ENCODE measurements at regions not wholly inside any gene's neighbourhood (a gene's known extent, or its start where the extent isn't known, plus 50 kb on each side); places are given as distances from the start of the nearest gene placed in this dataset.

- H3K36me3 ChIP-seq (ENCODE audit: insufficient read depth, low read length): no peaks in the 10 kb centered on the region
- H3K9ac ChIP-seq (ENCODE audit: low read length): no peak overlapping the region
- TF ChIP-seq CTCF (IDR thresholded peaks at IDR 0.05; ENCODE audit: low read length): no peak
- no peak for TF ChIP-seq EZH2 (IDR thresholded peaks at IDR 0.05; ENCODE audit: borderline replicate concordance, low read length)
- H3K4me2 ChIP-seq (ENCODE audit: low read length): no peak overlapping the region
- no peaks in the 10 kb centered on the region for H4K20me1 ChIP-seq (ENCODE audit: insufficient read depth, low read length)
- H3F3A ChIP-seq (ENCODE audit: insufficient read depth, low read length): no peaks in the 10 kb centered on the region
- no peaks in the 10 kb centered on the region for H3K79me2 ChIP-seq (ENCODE audit: insufficient read depth, low read length)
- H3K4me3 ChIP-seq (ENCODE audit: low read depth, low read length, poor library complexity, severe bottlenecking): no peak overlapping the region
- H3K4me1 ChIP-seq (ENCODE audit: insufficient read depth, low read length, severe bottlenecking): no peaks in the 10 kb centered on the region
- H3K9me2 ChIP-seq (ENCODE audit: low read depth, low read length): no peaks in the 10 kb centered on the region
- H3K27ac ChIP-seq (ENCODE audit: low read depth, low read length, poor library complexity, severe bottlenecking): no peak overlapping the region
- H3K9me3 ChIP-seq (ENCODE audit: low read length): no peaks in the 10 kb centered on the region
- no peaks in the 10 kb centered on the region for H3K27me3 ChIP-seq (ENCODE audit: insufficient read depth, low read length)
- no peak overlapping the region for H2AFZ ChIP-seq (ENCODE audit: low read length)
These were observed 54.4 kb upstream of the CCDC112 start for GRCh38 chr5:115350894-115351293.

DNA sequence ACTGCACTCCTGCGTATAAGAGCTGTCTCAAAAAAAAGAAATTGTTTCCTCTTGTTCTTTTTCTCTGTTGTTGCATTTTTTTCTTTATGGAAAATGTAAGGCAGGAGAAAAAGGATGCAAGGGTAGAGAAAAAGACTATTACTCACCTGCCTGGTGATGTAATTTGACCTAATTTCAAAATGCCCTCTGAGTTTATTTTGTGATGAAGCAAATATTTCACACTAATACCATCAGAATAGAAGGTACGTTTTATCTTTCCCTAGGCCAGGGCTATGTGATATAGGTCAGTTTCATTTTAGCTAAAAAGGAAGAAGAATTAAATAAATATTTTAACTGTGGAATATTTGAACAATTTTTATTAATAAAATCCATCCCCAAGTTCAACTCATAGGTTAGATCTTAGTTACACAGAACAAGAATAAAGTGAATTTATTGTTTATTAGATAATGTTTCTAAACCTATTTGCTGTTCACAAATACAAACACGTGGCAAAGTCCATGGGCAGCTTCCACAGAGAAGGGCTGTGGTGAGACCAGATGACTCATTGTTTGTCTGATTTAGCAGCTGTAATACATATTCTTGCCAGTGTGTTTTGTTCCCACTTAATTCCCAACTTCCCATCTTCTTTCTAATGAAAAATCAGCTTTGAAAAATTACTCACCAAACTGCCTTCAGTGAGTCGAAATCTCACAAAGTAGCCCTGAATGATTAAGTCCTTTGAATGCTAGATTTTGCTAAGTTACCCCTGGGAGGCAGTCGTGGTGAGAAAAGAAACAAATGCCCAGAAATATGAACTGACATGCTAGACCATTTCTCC lies 52.8 kb upstream of the CCDC112 start:
- H3K4me1 ChIP-seq (ENCODE audit: insufficient read depth, low read length, severe bottlenecking): no peaks in the 10 kb centered on the region
- H3F3A ChIP-seq (ENCODE audit: insufficient read depth, low read length): no peaks in the 10 kb centered on the region
- no peak overlapping the region for H3K4me2 ChIP-seq (ENCODE audit: low read length)
- H3K4me3 ChIP-seq (ENCODE audit: low read depth, low read length, poor library complexity, severe bottlenecking): no peak overlapping the region
- no peak overlapping the region for H2AFZ ChIP-seq (ENCODE audit: low read length)
- no peaks in the 10 kb centered on the region for H3K79me2 ChIP-seq (ENCODE audit: insufficient read depth, low read length)
- no peak overlapping the region for H3K9ac ChIP-seq (ENCODE audit: low read length)
- H4K20me1 ChIP-seq (ENCODE audit: insufficient read depth, low read length): no peaks in the 10 kb centered on the region
- H3K27me3 ChIP-seq (ENCODE audit: insufficient read depth, low read length): no peaks in the 10 kb centered on the region
- H3K9me2 ChIP-seq (ENCODE audit: low read depth, low read length): no peaks in the 10 kb centered on the region
- no peak for TF ChIP-seq CTCF (IDR thresholded peaks at IDR 0.05; ENCODE audit: low read length)
- H3K27ac ChIP-seq (ENCODE audit: low read depth, low read length, poor library complexity, severe bottlenecking): no peak overlapping the region
- H3K36me3 ChIP-seq (ENCODE audit: insufficient read depth, low read length): no peaks in the 10 kb centered on the region
- no peaks in the 10 kb centered on the region for H3K9me3 ChIP-seq (ENCODE audit: low read length)

- Histone ChIP-seq H2AFZ (ENCODE audit: low read length) (no peak overlapping the region), H3K27me3 (ENCODE audit: insufficient read depth, low read length) (no peaks in the 10 kb centered on the region), H3K79me2 (ENCODE audit: insufficient read depth, low read length) (no peaks in the 10 kb centered on the region), H3K36me3 (ENCODE audit: insufficient read depth, low read length) (no peaks in the 10 kb centered on the region), H3K9me2 (ENCODE audit: low read depth, low read length) (no peaks in the 10 kb centered on the region), H3K4me1 (ENCODE audit: insufficient read depth, low read length, severe bottlenecking) (no peaks in the 10 kb centered on the region), H3F3A (ENCODE audit: insufficient read depth, low read length) (no peaks in the 10 kb centered on the region), H3K9ac (ENCODE audit: low read length) (no peak overlapping the region), H3K4me2 (ENCODE audit: low read length) (no peak overlapping the region), H3K9me3 (ENCODE audit: low read length) (no peaks in the 10 kb centered on the region), H3K27ac (ENCODE audit: low read depth, low read length, poor library complexity, severe bottlenecking) (no peak overlapping the region), H3K4me3 (ENCODE audit: low read depth, low read length, poor library complexity, severe bottlenecking) (no peak overlapping the region), H4K20me1 (ENCODE audit: insufficient read depth, low read length) (no peaks in the 10 kb centered on the region)
- no peak for TF ChIP-seq CTCF (IDR thresholded peaks at IDR 0.05; ENCODE audit: low read length)
- no peak for TF ChIP-seq EZH2 (IDR thresholded peaks at IDR 0.05; ENCODE audit: borderline replicate concordance, low read length)
These were observed 51.7 kb upstream of the CCDC112 start for GRCh38 chr5:115348175-115348574.

Measured in OCI-LY1 (cell line).